HUES6 (cell line): ENCODE measurements at regions not wholly inside any gene's neighbourhood (a gene's known extent, or its start where the extent isn't known, plus 50 kb on each side); places are given as distances from the start of the nearest gene placed in this dataset.

ENCODE experiments used
- H3K27ac ChIP-seq: 2 replicates; pipeline ENCODE4 v1.7.0; 2013; ENCODE audit warnings: low read depth, mild to moderate bottlenecking, low read length, inconsistent platforms
- H3K27me3 ChIP-seq: 2 replicates; pipeline ENCODE4 v1.6.1; 2013; ENCODE audit warnings: low read length; ENCODE audit not compliant: control insufficient read depth, insufficient read depth
- H3K36me3 ChIP-seq: 2 replicates; pipeline ENCODE4 v1.6.1; 2013; ENCODE audit warnings: low read length; ENCODE audit not compliant: control insufficient read depth, insufficient read depth
- H3K4me1 ChIP-seq: 2 replicates; pipeline ENCODE4 v1.6.1; 2013; ENCODE audit warnings: low read length; ENCODE audit not compliant: control insufficient read depth, insufficient read depth
- H3K4me3 ChIP-seq: 2 replicates; pipeline ENCODE4 v1.5.1; 2013; ENCODE audit warnings: low read depth, low read length
- H3K9ac ChIP-seq: one replicate; pipeline ENCODE4 v1.6.1; 2013; ENCODE audit warnings: mild to moderate bottlenecking, low read length
- H3K9me3 ChIP-seq: 2 replicates; pipeline ENCODE4 v1.6.1; 2013; ENCODE audit warnings: low read depth, low read length; ENCODE audit not compliant: control insufficient read depth, insufficient read depth

GRCh38 chr6:113634352-113635163, 222.6 kb upstream of the MARCKS start:
- no peak overlapping the region for H3K27ac ChIP-seq
- no peaks in the 10 kb centered on the region for H3K36me3 ChIP-seq
- no peak overlapping the region for H3K9ac ChIP-seq
- H3K4me1 ChIP-seq = peaks cover 2% of the 10 kb centered on the region; the same call in 1 of the 2 replicates
- no peaks in the 10 kb centered on the region for H3K27me3 ChIP-seq
- no peaks in the 10 kb centered on the region for H3K9me3 ChIP-seq
- H3K4me3 ChIP-seq = no peak overlapping the region

- no peak overlapping the region for H3K4me3 ChIP-seq
- H3K9ac ChIP-seq = no peak overlapping the region
- no peaks in the 10 kb centered on the region for H3K27me3 ChIP-seq
- no peak overlapping the region for H3K27ac ChIP-seq
- H3K4me1 ChIP-seq = peaks cover 2% of the 10 kb centered on the region; the same call in 1 of the 2 replicates
- no peaks in the 10 kb centered on the region for H3K9me3 ChIP-seq
- no peaks in the 10 kb centered on the region for H3K36me3 ChIP-seq
Measured at GRCh38 chr6:113635222-113635986, 221.7 kb upstream of the MARCKS start.

GRCh38 chr6:113636357-113636824, 220.8 kb upstream of the MARCKS start:
- Histone ChIP-seq H3K9ac (no peak overlapping the region), H3K4me1 (peaks cover 2% of the 10 kb centered on the region; the same call in 1 of the 2 replicates), H3K27ac (no peak overlapping the region), H3K27me3 (no peaks in the 10 kb centered on the region), H3K36me3 (no peaks in the 10 kb centered on the region), H3K9me3 (no peaks in the 10 kb centered on the region), H3K4me3 (no peak overlapping the region)

GRCh38 chr6:113640051-113640450, 217.1 kb upstream of the MARCKS start:
- H3K4me3 ChIP-seq = no peak overlapping the region
- H3K9ac ChIP-seq = no peak overlapping the region
- H3K36me3 ChIP-seq = no peaks in the 10 kb centered on the region
- H3K4me1 ChIP-seq = 0 out of 2 replicates have a peak, but pooled peaks cover 3% of the 10 kb centered on the region
- no peaks in the 10 kb centered on the region for H3K27me3 ChIP-seq
- no peaks in the 10 kb centered on the region for H3K9me3 ChIP-seq
- no peak overlapping the region for H3K27ac ChIP-seq

- H3K9ac ChIP-seq = no peak overlapping the region
- no peaks in the 10 kb centered on the region for H3K36me3 ChIP-seq
- H3K4me3 ChIP-seq = no peak overlapping the region
- H3K27me3 ChIP-seq = no peaks in the 10 kb centered on the region
- no peak overlapping the region for H3K27ac ChIP-seq
- H3K9me3 ChIP-seq = no peaks in the 10 kb centered on the region
- 0 out of 2 replicates have a peak, but pooled peaks cover 3% of the 10 kb centered on the region for H3K4me1 ChIP-seq
Measured at GRCh38 chr6:113642001-113642713, 215.0 kb upstream of the MARCKS start.

- Histone ChIP-seq H3K4me1 (0 out of 2 replicates have a peak, but pooled peaks cover 3% of the 10 kb centered on the region), H3K36me3 (no peaks in the 10 kb centered on the region), H3K27me3 (no peaks in the 10 kb centered on the region), H3K9ac (no peak overlapping the region), H3K27ac (no peak overlapping the region), H3K9me3 (no peaks in the 10 kb centered on the region), H3K4me3 (no peak overlapping the region)
Measured at GRCh38 chr6:113642714-113643406, 214.3 kb upstream of the MARCKS start.

GRCh38 chr6:113643407-113643770, 213.8 kb upstream of the MARCKS start:
- Histone ChIP-seq H3K9ac (no peak overlapping the region), H3K4me3 (no peak overlapping the region), H3K36me3 (no peaks in the 10 kb centered on the region), H3K27ac (no peak overlapping the region), H3K27me3 (no peaks in the 10 kb centered on the region), H3K9me3 (no peaks in the 10 kb centered on the region), H3K4me1 (0 out of 2 replicates have a peak, but pooled peaks cover 3% of the 10 kb centered on the region)

GRCh38 chr6:113644861-113645575, 212.1 kb upstream of the MARCKS start:
- Histone ChIP-seq H3K4me1 (peaks cover 12% of the 10 kb centered on the region; the same call in 1 of the 2 replicates), H3K36me3 (no peaks in the 10 kb centered on the region), H3K4me3 (no peak overlapping the region), H3K27me3 (no peaks in the 10 kb centered on the region), H3K9me3 (no peaks in the 10 kb centered on the region), H3K27ac (no peak overlapping the region), H3K9ac (no peak overlapping the region)

- Histone ChIP-seq H3K9ac (no peak overlapping the region), H3K27me3 (no peaks in the 10 kb centered on the region), H3K4me3 (no peak overlapping the region), H3K27ac (no peak overlapping the region), H3K9me3 (no peaks in the 10 kb centered on the region), H3K4me1 (peaks cover 12% of the 10 kb centered on the region; the same call in 1 of the 2 replicates), H3K36me3 (no peaks in the 10 kb centered on the region)
Measured at GRCh38 chr6:113645576-113645970, 211.6 kb upstream of the MARCKS start.

- H3K27me3 ChIP-seq = no peaks in the 10 kb centered on the region
- H3K36me3 ChIP-seq = no peaks in the 10 kb centered on the region
- no peak overlapping the region for H3K27ac ChIP-seq
- H3K9me3 ChIP-seq = no peaks in the 10 kb centered on the region
- H3K4me1 ChIP-seq = peaks cover 12% of the 10 kb centered on the region; the same call in 1 of the 2 replicates
- H3K9ac ChIP-seq = no peak overlapping the region
- H3K4me3 ChIP-seq = no peak overlapping the region
Measured at GRCh38 chr6:113645986-113646385, 211.2 kb upstream of the MARCKS start.
